ENCODE measurements at regions not wholly inside any gene's neighbourhood (a gene's known extent, or its start where the extent isn't known, plus 50 kb on each side); places are given as distances from the start of the nearest gene placed in this dataset.

DNA sequence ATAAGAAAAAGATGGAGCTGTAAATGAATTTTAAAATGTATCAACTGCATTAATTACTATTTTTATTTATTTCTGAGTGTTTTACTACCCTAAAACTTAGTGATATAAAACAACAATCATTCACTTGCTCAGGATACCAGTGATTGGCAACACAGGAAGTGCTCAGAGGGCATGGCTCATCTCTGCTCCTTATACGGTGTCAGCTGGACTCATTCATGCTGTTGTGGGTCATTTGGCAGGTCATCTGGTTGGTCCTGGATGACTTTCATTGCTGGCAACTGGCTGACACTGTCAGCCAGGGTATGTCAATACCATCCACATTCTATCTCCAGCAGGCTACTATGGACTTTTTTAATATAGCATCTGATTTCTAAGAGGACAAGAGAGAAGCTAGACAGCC is 689.6 kb upstream of the NECTIN3 start:
- Histone ChIP-seq H3K4me1 (no peaks in the 10 kb centered on the region), H3K27me3 (no peaks in the 10 kb centered on the region), H3K27ac (no peak overlapping the region), H3K9me3 (no peaks in the 10 kb centered on the region), H3K36me3 (no peaks in the 10 kb centered on the region), H3K4me3 (replicated peaks in 1 of 3) (no peak overlapping the region)
- no peak for TF ChIP-seq POLR2A (IDR thresholded peaks at IDR 0.05)
- TF ChIP-seq, protein P1, sequence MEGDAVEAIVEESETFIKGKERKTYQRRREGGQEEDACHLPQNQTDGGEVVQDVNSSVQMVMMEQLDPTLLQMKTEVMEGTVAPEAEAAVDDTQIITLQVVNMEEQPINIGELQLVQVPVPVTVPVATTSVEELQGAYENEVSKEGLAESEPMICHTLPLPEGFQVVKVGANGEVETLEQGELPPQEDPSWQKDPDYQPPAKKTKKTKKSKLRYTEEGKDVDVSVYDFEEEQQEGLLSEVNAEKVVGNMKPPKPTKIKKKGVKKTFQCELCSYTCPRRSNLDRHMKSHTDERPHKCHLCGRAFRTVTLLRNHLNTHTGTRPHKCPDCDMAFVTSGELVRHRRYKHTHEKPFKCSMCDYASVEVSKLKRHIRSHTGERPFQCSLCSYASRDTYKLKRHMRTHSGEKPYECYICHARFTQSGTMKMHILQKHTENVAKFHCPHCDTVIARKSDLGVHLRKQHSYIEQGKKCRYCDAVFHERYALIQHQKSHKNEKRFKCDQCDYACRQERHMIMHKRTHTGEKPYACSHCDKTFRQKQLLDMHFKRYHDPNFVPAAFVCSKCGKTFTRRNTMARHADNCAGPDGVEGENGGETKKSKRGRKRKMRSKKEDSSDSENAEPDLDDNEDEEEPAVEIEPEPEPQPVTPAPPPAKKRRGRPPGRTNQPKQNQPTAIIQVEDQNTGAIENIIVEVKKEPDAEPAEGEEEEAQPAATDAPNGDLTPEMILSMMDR (IDR thresholded peaks at IDR 0.05), result no peak
- no peak for DNase-seq
- WGBS, 2 donors, result 46 to 63% methylated on average over 1 of the region's 1 CpG
- intact Hi-C loops (cut with DNase I), result no loop called here

DNA sequence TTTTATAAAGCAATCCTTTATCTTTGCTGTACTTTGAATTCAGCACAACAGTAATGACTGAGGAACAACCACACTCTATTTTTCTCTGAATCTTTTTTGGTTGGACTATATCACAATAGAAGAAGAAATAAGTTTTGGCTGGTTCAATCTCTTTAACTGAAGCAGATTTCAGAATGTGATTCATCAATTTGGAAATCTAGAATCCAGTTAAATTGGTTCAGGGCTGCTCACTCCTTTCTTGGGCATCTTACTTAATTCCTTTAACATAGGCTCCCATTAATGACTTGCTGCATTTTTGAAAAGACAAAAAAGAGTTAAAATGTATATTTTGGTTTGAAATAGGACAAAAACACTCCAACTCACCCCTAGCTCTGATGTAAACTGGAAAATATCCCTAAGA is 688.3 kb upstream of the NECTIN3 start:
- Histone ChIP-seq H3K4me1 (no peaks in the 10 kb centered on the region), H3K27ac (no peak overlapping the region), H3K9me3 (no peaks in the 10 kb centered on the region), H3K27me3 (no peaks in the 10 kb centered on the region), H3K4me3 (replicated peaks in 1 of 3) (no peak overlapping the region), H3K36me3 (no peaks in the 10 kb centered on the region)
- no peak for DNase-seq
- intact Hi-C loops (cut with DNase I), result no loop called here
- no peak for TF ChIP-seq POLR2A (IDR thresholded peaks at IDR 0.05)
- TF ChIP-seq, protein P1 (IDR thresholded peaks at IDR 0.05), result no peak

DNA sequence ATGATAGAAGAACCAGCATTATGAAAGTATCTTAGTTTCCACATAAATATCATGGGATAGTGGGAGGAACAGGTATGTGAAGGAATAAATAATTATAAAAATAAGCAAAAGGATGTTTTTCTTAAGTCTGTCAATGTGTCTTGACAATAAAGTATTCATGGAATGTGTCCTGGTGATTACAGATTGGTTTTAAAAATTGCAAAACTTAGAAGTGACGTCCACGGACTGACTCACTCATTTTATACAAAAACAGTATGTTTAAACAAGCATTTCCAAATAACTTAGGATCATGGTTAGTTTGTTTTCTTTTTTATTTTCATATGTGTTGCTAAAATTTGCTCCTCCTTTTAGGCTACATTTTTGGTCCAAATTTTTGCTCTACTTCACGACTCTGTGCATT is 687.0 kb upstream of the NECTIN3 start:
- no peaks in the 10 kb centered on the region for H3K36me3 ChIP-seq
- WGBS, 2 donors, result 85 to 89% methylated on average over 3 of the region's 3 CpGs
- no peak overlapping the region for H3K27ac ChIP-seq
- TF ChIP-seq, protein P1 (IDR thresholded peaks at IDR 0.05), result no peak
- no peak for TF ChIP-seq POLR2A (IDR thresholded peaks at IDR 0.05)
- DNase-seq, result no peak
- H3K27me3 ChIP-seq, result no peaks in the 10 kb centered on the region
- no peaks in the 10 kb centered on the region for H3K9me3 ChIP-seq
- intact Hi-C loops (cut with DNase I), result no loop called here
- H3K4me1 ChIP-seq, result no peaks in the 10 kb centered on the region
- H3K4me3 ChIP-seq (replicated peaks in 1 of 3), result no peak overlapping the region

DNA sequence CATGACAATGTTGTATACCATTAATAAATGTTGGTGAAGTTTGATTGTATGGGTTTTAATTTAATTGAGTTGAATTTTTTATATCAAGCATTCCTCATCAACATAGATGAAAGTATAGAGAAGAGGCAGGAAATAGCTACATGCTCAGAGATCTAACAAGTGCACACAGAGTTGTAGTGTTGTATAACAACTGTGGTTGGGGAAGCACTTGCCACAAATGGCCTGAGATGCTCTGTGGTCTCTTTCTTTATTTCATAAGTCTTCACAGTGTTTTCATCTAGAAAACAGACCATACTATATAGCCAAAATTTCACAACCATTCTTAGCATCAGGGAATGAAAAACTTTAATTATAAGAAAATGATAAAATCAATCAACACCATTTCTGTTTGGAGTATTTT is 682.6 kb upstream of the NECTIN3 start:
- H3K9me3 ChIP-seq, result no peaks in the 10 kb centered on the region
- H3K27me3 ChIP-seq, result no peaks in the 10 kb centered on the region
- intact Hi-C loops (cut with DNase I), result no loop called here
- DNase-seq, result no peak
- no peak overlapping the region for H3K4me3 ChIP-seq (replicated peaks in 1 of 3)
- H3K4me1 ChIP-seq, result no peaks in the 10 kb centered on the region
- H3K27ac ChIP-seq, result no peak overlapping the region
- H3K36me3 ChIP-seq, result no peaks in the 10 kb centered on the region
- TF ChIP-seq, protein P1 (IDR thresholded peaks at IDR 0.05), result no peak
- no peak for TF ChIP-seq POLR2A (IDR thresholded peaks at IDR 0.05)

DNA sequence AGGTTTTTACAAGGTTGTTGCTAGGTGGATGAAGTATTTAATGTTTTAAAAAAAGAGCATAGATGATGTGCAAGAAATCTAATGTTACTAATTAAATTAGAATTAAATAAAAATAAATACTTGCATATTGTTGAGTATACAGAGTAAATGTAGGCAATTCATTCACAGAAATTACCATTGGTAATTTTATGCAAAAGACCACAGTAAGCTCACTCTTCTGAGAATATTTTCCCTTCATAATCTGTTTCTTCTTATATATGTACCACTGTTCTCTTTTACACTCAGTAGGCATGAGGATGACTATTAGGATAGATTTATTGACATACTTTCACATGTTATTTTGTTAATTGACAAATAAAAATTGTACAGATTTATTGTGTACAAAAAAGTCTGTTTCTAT is 681.2 kb upstream of the NECTIN3 start:
- intact Hi-C loops (cut with DNase I), result no loop called here
- Histone ChIP-seq H3K27ac (no peak overlapping the region), H3K4me1 (no peaks in the 10 kb centered on the region), H3K27me3 (no peaks in the 10 kb centered on the region), H3K4me3 (replicated peaks in 1 of 3) (no peak overlapping the region), H3K36me3 (no peaks in the 10 kb centered on the region), H3K9me3 (no peaks in the 10 kb centered on the region)
- no peak for TF ChIP-seq POLR2A (IDR thresholded peaks at IDR 0.05)
- TF ChIP-seq, protein P1 (IDR thresholded peaks at IDR 0.05), result no peak
- no peak for DNase-seq
